Immature natural killer cell (primary cell): ENCODE measurements at regions not wholly inside any gene's neighbourhood (a gene's known extent, or its start where the extent isn't known, plus 50 kb on each side); places are given as distances from the start of the nearest gene placed in this dataset.

Source experiments
- DNase-seq, 3 donors: peaks; one replicate each; pipeline ENCODE4 v3.0.0; 2022; ENCODE audit warnings: mixed read lengths in 1 of 3
- H3K27ac Mint-ChIP-seq, 6 donors: one replicate each; pipeline ENCODE4 v1.8.0; 2020; ENCODE audit warnings: mixed read lengths in 6 of 6, mild to moderate bottlenecking in 5 of 6, inconsistent platforms in 4 of 6, moderate library complexity in 3 of 6
- H3K27me3 Mint-ChIP-seq, 3 donors: one replicate each; pipeline ENCODE4 v1.8.0; 2020 to 2021; ENCODE audit warnings: low read depth in 3 of 3, mild to moderate bottlenecking in 3 of 3, mixed read lengths in 3 of 3, moderate library complexity in 3 of 3, inconsistent platforms in 1 of 3
- H3K36me3 Mint-ChIP-seq, 3 donors: one replicate each; pipeline ENCODE4 v1.8.0; 2020; ENCODE audit warnings: mixed read lengths in 3 of 3, inconsistent platforms in 2 of 3, mild to moderate bottlenecking in 2 of 3
- H3K4me1 Mint-ChIP-seq, 2 donors: one replicate each; pipeline ENCODE4 v1.8.0; 2020; ENCODE audit warnings: inconsistent platforms in 2 of 2, mild to moderate bottlenecking in 2 of 2, mixed read lengths in 2 of 2, moderate library complexity in 1 of 2
- H3K4me3 Mint-ChIP-seq, 5 donors: one replicate each; pipeline ENCODE4 v1.8.0; 2020; ENCODE audit warnings: mild to moderate bottlenecking in 5 of 5, mixed read lengths in 5 of 5, inconsistent platforms in 3 of 5, moderate library complexity in 3 of 5
- H3K9me3 Mint-ChIP-seq, 6 donors: one replicate each; pipeline ENCODE4 v1.8.0; 2020; ENCODE audit warnings: mild to moderate bottlenecking in 6 of 6, mixed read lengths in 6 of 6, inconsistent platforms in 4 of 6, moderate library complexity in 3 of 6

DNA sequence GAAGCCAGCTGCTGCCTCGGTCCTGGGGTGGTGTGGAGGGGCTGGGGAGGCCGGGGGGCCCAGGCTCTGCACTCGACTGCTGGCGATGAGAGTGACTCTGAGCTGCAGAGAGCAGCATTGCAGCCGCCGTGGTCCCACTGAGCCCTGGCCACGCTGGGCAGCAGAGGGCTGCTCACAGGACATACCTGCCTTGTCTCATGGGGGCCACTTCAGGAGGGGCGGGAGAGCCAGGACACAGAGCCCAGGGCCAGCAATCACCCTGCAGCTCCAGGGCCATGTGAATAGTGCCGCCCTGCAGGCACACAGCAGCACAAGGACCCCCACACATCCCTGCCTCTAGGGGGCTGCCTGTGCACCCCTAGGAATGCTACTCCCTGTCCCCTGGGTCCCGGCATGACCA, 147.0 kb downstream of the CRYBB2 start:
- Mint-ChIP-seq H3K4me1 (peaks cover 4 to 7% of the 10 kb centered on the region in 2 donors), H3K36me3 (peaks cover 0 to 3% (median 0%) of the 10 kb centered on the region in 3 donors), H3K27ac (peak overlapping the region in 1 of 6 donors; percentile 80), H3K9me3 (no peaks in the 10 kb centered on the region), H3K27me3 (peaks cover 0 to 4% (median 1%) of the 10 kb centered on the region in 3 donors), H3K4me3 (no peak overlapping the region)
- DNase-seq: no peak

DNA sequence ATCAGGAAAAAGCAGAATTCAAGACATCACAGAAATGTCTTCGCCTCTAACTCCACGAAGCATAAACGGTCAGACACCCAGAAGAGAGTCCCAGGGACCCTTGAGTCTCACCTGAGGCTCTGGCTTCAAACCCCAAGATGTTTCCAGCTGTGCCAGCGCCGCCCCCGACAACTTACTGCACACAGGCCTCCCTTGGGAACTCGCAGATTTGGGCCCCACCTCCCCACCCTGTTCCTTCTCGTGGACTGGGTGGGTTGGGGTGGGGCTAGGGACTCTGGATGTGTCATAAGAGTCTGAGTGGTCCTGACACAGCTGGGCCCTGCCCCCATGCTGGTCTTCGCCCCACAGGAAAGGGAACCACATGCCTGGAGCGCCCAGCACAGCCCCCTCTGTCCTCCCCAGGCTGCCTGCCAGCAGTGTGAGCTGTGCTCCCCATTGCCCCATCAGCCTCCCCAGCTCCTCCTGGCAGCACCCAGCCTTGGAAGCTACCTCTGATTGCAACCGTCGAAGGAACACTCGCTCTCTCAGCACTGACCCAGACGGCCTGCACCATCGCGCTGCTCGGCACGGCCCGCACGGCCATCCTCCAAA, 147.5 kb downstream of the CRYBB2 start:
- H3K9me3 Mint-ChIP-seq: no peaks in the 10 kb centered on the region
- no peak for DNase-seq
- H3K27me3 Mint-ChIP-seq: peaks cover 0 to 4% (median 1%) of the 10 kb centered on the region in 3 donors
- H3K4me3 Mint-ChIP-seq: no peak overlapping the region
- peaks cover 0 to 3% (median 0%) of the 10 kb centered on the region in 3 donors for H3K36me3 Mint-ChIP-seq
- peak overlapping the region in 1 of 6 donors; percentile 80 for H3K27ac Mint-ChIP-seq
- H3K4me1 Mint-ChIP-seq: peaks cover 4 to 7% of the 10 kb centered on the region in 2 donors

DNA sequence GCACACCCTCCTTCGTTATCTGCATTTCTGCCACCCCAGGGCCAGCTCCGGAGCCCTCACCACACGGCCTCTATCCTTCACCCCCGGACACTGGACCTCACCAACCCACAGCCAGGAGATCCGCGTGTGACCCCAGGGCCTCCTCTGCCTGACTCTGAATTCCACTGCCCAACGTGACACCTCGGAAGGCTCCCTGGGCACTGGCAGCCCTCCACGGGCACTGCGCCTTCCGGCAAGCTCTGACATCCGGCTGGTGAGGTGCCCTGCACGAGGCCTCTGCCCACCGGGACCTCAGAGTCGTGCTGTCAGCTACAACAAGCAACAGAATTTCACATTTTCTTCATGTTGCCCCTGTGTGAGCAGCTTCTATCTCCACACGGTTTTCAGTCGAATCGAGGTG, 148.3 kb downstream of the CRYBB2 start:
- peaks cover 4 to 7% of the 10 kb centered on the region in 2 donors for H3K4me1 Mint-ChIP-seq
- no peaks in the 10 kb centered on the region for H3K9me3 Mint-ChIP-seq
- H3K36me3 Mint-ChIP-seq: peaks cover 0 to 3% (median 0%) of the 10 kb centered on the region in 3 donors
- no peak overlapping the region for H3K4me3 Mint-ChIP-seq
- peaks cover 0 to 5% (median 1%) of the 10 kb centered on the region in 3 donors for H3K27me3 Mint-ChIP-seq
- no peak for DNase-seq
- H3K27ac Mint-ChIP-seq: peak overlapping the region in 1 of 6 donors; percentile 15

DNA sequence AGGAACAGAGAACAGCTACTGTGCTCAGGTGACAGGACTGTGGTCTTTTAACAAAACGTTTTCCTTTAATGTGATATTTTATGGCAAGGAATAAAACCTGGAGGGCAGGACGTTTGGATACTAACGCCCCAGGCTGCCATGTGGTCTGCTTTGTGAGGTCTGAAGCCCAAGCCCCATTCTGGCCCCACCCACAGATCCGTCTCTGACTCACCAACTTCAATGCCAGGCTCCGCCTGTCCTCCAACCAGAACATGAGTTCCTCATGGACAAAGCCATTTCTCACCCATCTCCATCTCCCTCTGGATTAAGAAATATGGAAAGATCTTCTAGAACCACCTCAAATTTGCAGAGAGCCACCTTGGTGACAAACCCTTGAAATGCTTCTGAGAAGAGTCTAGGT, 148.8 kb downstream of the CRYBB2 start:
- Mint-ChIP-seq H3K36me3 (peaks cover 0 to 3% (median 0%) of the 10 kb centered on the region in 3 donors), H3K9me3 (no peaks in the 10 kb centered on the region), H3K4me3 (no peak overlapping the region), H3K27ac (peak overlapping the region in 1 of 6 donors; percentile 59), H3K27me3 (peaks cover 0 to 5% (median 1%) of the 10 kb centered on the region in 3 donors), H3K4me1 (peaks cover 4 to 7% of the 10 kb centered on the region in 2 donors)
- DNase-seq: no peak

DNA sequence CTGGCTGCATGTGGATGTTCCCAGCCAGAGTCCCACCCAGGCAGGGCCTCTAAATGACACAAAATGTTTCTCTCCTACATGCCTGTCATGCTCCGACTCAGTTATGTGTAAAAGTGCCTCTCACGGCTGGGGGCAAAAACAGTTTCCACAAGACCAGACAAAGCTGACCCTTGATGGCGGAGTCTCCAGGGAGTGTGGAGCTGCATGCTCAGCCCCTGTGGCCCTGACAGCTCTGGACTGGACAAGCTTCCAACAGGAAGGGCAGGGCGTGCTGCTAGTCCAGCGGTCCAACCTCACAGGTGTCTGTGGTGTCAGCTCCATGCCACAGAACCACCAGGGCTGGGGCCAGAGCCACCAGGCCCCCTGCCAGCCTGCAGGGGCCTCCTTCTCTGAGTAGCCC, 149.6 kb downstream of the CRYBB2 start:
- Mint-ChIP-seq H3K27ac (peak overlapping the region in 1 of 6 donors; percentile 59), H3K4me1 (peaks cover 4 to 7% of the 10 kb centered on the region in 2 donors), H3K9me3 (no peaks in the 10 kb centered on the region), H3K36me3 (peaks cover 0 to 3% (median 0%) of the 10 kb centered on the region in 3 donors), H3K4me3 (no peak overlapping the region), H3K27me3 (peaks cover 0 to 5% (median 1%) of the 10 kb centered on the region in 3 donors)
- no peak for DNase-seq

DNA sequence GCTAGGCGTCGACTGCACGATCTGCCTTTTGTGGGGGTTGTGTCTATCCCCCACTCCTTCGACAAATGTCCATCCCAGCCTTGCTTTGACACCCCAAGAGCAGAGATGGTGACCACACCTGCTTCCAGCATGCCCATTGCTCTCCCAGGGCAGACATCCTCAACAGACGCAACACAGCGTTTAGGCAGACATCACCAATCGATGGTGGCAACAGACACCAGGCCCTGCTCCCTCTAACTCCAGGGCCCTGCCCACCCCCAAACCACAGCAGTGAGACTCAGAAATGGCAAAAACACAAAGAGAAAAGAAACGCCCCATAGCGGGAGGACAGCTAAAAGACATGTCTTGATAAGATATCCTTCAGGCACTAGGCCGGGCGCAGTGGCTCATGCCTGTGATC, 150.9 kb downstream of the CRYBB2 start:
- Mint-ChIP-seq H3K27ac (peak overlapping the region in 2 of 6 donors; percentile 31 to 53), H3K4me3 (no peak overlapping the region), H3K27me3 (peaks cover 0 to 5% (median 1%) of the 10 kb centered on the region in 3 donors), H3K4me1 (peaks cover 13 to 16% of the 10 kb centered on the region in 2 donors), H3K36me3 (peaks cover 0 to 4% (median 3%) of the 10 kb centered on the region in 3 donors), H3K9me3 (no peaks in the 10 kb centered on the region)
- DNase-seq: no peak

DNA sequence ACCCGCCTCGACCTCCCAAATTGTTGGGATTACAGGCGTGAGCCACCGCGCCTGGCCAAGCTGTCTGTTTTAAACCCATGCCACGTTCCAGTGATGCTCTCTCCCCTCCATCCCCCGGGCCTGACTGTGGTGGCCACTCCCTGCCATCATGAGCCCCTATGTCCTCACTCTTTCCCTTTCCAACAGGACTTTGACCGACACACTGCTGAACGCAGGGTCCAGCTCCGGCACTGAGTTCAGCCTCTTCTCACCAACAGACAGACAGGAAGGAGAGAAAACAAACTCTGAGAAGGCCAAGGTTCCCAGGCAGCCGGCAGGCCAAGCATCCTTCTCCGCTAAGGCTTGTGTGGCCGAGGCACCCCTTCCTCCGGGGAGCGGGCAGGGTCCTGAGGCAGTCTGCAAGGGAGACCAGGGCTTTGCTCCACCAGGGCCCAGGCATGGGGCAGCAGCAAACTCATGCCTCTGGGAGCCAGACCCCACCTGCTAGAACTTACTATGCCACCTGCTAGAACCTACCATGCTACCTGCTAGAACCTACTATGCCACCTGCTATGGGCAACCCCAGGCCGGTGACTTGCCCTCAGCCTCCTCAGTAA, 152.7 kb downstream of the CRYBB2 start:
- H3K27me3 Mint-ChIP-seq: peaks cover 0 to 4% (median 4%) of the 10 kb centered on the region in 3 donors
- no peaks in the 10 kb centered on the region for H3K9me3 Mint-ChIP-seq

DNA sequence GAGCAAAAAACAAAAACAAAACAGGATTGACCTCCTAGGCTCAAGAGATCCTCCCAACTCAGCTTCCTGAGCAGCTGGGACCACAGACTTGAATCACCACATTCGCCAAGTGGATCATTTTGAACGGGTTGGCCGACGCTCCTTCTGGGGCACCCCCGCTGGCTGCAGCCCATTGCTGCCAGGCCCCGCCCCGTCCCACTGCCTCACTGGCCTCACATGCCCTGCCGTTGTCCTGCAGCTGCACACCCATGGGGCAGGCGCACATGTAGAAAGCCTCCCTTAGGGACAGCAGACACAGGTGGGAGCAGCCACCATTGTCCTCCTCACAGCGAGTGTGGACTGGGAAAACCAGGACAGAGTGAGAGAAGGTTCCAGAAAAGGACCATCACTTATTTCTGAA, 154.5 kb downstream of the CRYBB2 start:
- Mint-ChIP-seq H3K4me3 (no peak overlapping the region), H3K4me1 (peaks cover 10 to 11% of the 10 kb centered on the region in 2 donors), H3K9me3 (no peaks in the 10 kb centered on the region), H3K36me3 (peaks cover 0 to 12% (median 11%) of the 10 kb centered on the region in 3 donors), H3K27ac (no peak overlapping the region), H3K27me3 (peaks cover 0 to 3% (median 2%) of the 10 kb centered on the region in 3 donors)
- no peak for DNase-seq

More for the DNA sequence above, 152.7 kb downstream of the CRYBB2 start:
- H3K36me3 Mint-ChIP-seq: peaks cover 0 to 7% (median 7%) of the 10 kb centered on the region in 3 donors
- no peak overlapping the region for H3K27ac Mint-ChIP-seq
- H3K4me1 Mint-ChIP-seq: peaks cover 13 to 17% of the 10 kb centered on the region in 2 donors
- DNase-seq: no peak
- H3K4me3 Mint-ChIP-seq: no peak overlapping the region

DNA sequence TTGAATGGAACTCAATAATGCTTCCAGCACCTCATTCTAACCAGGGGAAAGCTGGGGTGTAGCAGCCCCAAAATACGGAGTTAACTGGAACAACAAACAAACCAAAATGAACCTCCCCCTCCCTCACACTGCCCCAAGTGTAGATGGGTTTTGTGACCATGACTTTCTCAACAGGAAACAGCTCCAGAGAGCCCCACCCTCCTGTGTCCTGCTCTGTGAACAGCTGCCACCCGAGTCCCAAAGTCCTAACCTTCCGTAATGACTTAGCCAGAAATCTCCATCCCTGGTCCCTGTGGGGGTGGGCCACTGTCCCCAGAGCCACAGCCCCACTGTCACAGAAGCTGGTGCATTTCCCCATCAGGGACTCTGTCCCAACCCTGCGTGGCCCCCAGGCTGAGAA, 155.4 kb downstream of the CRYBB2 start:
- Mint-ChIP-seq H3K36me3 (peaks cover 0 to 14% (median 12%) of the 10 kb centered on the region in 3 donors), H3K27ac (peak overlapping the region in 3 of 6 donors; percentile 46 to 61 (median 49)), H3K9me3 (no peaks in the 10 kb centered on the region), H3K4me1 (peaks cover 9 to 10% of the 10 kb centered on the region in 2 donors), H3K4me3 (no peak overlapping the region), H3K27me3 (peaks cover 0 to 3% (median 2%) of the 10 kb centered on the region in 3 donors)
- no peak for DNase-seq

DNA sequence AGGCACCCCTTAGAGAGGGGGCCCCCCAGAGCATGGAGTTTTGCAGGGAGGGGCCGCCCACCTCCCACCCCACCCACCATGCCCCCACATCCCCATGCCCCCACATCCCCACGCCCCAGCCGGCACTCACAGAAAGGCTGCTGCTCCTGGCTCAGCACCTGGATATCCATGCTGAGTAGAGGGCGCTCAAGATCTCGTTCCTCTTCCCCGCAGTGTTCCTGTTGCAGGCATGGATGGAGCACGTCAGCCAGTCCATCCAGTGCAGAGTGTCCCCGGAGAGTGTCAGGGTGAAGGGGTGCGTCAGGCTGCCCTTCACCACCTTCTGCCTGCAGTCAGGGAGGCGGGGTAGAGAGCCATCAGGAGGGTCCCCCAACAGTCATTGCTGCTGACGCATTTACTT, 156.2 kb downstream of the CRYBB2 start:
- H3K4me3 Mint-ChIP-seq: no peak overlapping the region
- peaks cover 9 to 10% of the 10 kb centered on the region in 2 donors for H3K4me1 Mint-ChIP-seq
- no peaks in the 10 kb centered on the region for H3K9me3 Mint-ChIP-seq
- DNase-seq: no peak
- H3K27me3 Mint-ChIP-seq: peaks cover 0 to 3% (median 2%) of the 10 kb centered on the region in 3 donors
- H3K36me3 Mint-ChIP-seq: peaks cover 0 to 14% (median 12%) of the 10 kb centered on the region in 3 donors
- H3K27ac Mint-ChIP-seq: no peak overlapping the region

DNA sequence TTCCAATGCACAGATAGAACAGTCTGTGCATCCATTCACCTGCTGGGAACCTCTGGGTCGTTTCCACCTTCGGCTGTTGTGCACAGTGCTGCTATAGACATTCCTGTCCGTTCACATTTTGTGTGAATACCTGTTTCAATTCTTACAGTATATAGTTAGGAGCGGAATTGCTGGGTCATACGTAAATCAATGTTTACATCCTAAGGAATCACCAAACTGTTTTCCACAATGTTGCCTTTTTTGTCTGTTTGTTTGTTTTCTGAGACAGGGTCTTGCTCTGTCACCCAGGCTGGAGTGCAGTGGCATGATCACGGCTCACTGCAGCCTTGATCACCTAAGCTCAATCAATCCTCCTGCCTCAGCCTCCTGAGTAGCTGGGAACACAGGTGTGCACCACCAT, 158.3 kb downstream of the CRYBB2 start:
- Mint-ChIP-seq H3K4me3 (no peak overlapping the region), H3K4me1 (peaks cover 10 to 17% of the 10 kb centered on the region in 2 donors), H3K36me3 (peaks cover 0 to 12% (median 11%) of the 10 kb centered on the region in 3 donors), H3K27ac (no peak overlapping the region), H3K27me3 (peaks cover 0 to 4% (median 0%) of the 10 kb centered on the region in 3 donors), H3K9me3 (no peaks in the 10 kb centered on the region)
- no peak for DNase-seq

DNA sequence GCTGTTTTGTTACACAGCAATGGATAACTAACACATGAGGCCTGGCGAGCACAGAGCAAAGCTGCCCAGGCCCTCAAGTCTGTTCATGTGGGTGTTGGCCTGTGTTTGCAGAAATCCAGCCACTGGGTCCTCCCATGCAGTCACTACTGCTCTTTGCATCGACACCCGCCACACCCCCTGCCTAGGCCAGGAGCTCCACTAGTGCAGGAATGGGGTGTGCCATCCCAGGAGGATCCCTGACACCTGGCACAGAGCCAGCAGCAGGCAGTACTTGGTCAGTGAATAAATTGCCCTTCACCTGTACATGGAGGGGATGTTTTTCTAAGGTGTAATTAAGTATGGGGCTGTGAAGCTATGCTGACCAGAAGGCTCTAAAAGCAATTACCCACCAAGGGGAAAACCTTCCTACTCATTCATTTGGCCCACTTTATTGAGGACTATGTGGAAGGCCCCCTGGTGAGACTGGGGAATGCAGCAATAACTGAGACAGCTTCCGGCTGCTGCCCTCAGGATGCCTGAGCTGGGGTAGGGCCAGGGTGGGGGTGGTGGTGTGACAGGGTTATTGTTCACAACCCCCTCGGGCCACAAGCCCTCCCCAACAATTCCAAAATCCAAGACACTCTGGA, 160.8 kb downstream of the CRYBB2 start:
- DNase-seq: no peak
- Mint-ChIP-seq H3K9me3 (no peaks in the 10 kb centered on the region), H3K27ac (no peak overlapping the region), H3K36me3 (peaks cover 0 to 11% (median 9%) of the 10 kb centered on the region in 3 donors), H3K4me3 (no peak overlapping the region), H3K4me1 (peaks cover 4 to 8% of the 10 kb centered on the region in 2 donors), H3K27me3 (peaks cover 2 to 6% (median 2%) of the 10 kb centered on the region in 3 donors)

DNA sequence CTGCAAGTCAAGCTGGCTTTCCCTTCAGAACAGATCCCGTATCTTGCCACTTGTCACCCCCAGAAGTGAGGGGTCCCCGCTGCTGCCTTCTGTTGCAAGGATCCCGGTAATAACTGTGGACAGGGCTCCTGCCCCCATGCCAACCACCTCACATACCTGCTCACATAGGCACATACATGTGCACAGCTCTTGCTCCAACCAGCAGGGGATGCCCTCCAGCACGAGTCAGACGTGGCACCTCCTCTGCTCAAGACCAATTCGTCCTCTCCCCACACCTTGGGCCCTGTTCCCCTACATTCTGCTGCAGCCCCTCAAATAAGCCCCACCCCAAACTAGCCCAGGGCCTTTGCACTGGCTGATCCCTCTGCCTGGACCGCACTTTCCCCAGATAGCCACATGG, 163.3 kb downstream of the CRYBB2 start:
- DNase-seq: no peak
- Mint-ChIP-seq H3K36me3 (peaks cover 0 to 4% (median 0%) of the 10 kb centered on the region in 3 donors), H3K27me3 (peaks cover 2 to 3% (median 2%) of the 10 kb centered on the region in 3 donors), H3K9me3 (no peaks in the 10 kb centered on the region), H3K4me3 (no peak overlapping the region), H3K4me1 (peaks cover 24 to 32% of the 10 kb centered on the region in 2 donors), H3K27ac (peak overlapping the region in 1 of 6 donors; percentile 15)

DNA sequence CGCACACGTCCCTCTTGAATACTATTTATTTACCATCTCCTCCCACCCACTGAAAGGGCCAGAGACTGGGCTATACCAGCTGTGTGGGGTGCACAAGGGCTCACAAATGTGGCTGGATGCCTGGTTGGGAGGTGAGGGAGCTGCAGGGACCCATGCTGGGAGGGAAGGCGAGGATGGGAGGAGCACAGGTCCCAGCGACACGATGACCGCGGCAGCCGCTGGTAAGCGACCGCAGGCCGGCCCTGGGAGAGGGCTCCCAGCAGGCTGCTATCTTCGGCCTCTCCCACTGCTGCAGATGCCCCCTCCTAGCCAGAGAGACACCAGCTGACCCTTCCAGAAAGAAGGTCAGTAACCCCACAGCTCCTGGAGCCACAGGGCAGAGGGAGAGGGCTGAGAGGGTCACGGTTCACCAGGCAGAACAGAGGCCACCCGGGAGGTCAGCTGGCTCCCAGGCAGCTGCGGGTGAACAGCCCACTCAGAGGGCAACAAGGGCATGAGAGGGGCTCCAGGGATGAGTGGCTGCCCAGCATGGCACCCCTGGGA, 163.9 kb downstream of the CRYBB2 start:
- no peak overlapping the region for H3K4me3 Mint-ChIP-seq
- peaks cover 29 to 38% of the 10 kb centered on the region in 2 donors for H3K4me1 Mint-ChIP-seq
- H3K36me3 Mint-ChIP-seq: peaks cover 0 to 4% (median 0%) of the 10 kb centered on the region in 3 donors
- H3K27ac Mint-ChIP-seq: no peak overlapping the region
- no peaks in the 10 kb centered on the region for H3K9me3 Mint-ChIP-seq
- H3K27me3 Mint-ChIP-seq: peaks cover 2 to 3% (median 2%) of the 10 kb centered on the region in 3 donors
- no peak for DNase-seq
